ENCODE measurements at regions not wholly inside any gene's neighbourhood (a gene's known extent, or its start where the extent isn't known, plus 50 kb on each side); places are given as distances from the start of the nearest gene placed in this dataset.

DNA sequence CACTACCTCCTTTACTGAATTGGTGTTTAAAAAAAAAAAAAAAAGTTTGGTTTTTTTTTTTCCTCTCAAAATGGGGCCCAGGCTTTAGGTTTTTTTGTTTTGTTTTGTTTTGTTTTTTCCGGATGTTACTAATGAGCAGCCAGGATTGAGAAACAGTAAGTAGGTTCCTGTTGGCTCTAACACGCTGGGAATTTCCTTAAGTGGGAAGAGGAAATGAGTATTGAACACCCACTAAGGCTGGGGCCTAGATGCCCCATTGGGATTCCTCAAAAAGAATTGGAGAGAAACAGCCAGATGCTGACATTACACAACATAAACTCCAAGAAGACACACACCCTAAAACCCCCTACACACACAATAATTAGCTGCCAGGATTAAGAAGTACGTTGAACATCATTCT is 102.2 kb upstream of the NANOS1 start:
- no peak overlapping the region for H3K27ac ChIP-seq (ENCODE audit: low read depth in 1 of 2, low read length in 2 of 2)
- 71% methylated on average over 3 of the region's 3 CpGs for WGBS
- H3K4me3 ChIP-seq (ENCODE audit: low read depth in 1 of 3, low read length in 3 of 3): no peak overlapping the region
- H3K36me3 ChIP-seq (ENCODE audit: control insufficient read depth in 4 of 4, insufficient read depth in 3 of 4, low read depth in 1 of 4, low read length in 3 of 4): no peaks in the 10 kb centered on the region
- TF ChIP-seq GABPA (IDR thresholded peaks at IDR 0.05 in 1 of 2, conservative IDR thresholded peaks at IDR 0.05 in 1 of 2): no peak
- no peak for TF ChIP-seq EGR1 (IDR thresholded peaks at IDR 0.05; ENCODE audit: low read depth in 2 of 2)
- TF ChIP-seq SP1 (IDR thresholded peaks at IDR 0.05): no peak
- no peak for TF ChIP-seq REST (IDR thresholded peaks at IDR 0.05)
- no peak for DNase-seq (ENCODE audit: low spot score)
- H3K9me3 ChIP-seq (ENCODE audit: control insufficient read depth in 4 of 4, low read length in 3 of 4): peaks cover 0 to 6% (median 2%) of the 10 kb centered on the region in 4 donors
- H3K4me1 ChIP-seq (ENCODE audit: control insufficient read depth in 4 of 4, insufficient read depth in 4 of 4, low read length in 3 of 4): no peaks in the 10 kb centered on the region
- H3K9ac ChIP-seq (ENCODE audit: low read depth in 1 of 2, low read length in 2 of 2): no peak overlapping the region
- H3K27me3 ChIP-seq (ENCODE audit: control insufficient read depth in 4 of 4, insufficient read depth in 4 of 4, low read length in 3 of 4): peaks cover 0 to 2% (median 0%) of the 10 kb centered on the region in 4 donors

DNA sequence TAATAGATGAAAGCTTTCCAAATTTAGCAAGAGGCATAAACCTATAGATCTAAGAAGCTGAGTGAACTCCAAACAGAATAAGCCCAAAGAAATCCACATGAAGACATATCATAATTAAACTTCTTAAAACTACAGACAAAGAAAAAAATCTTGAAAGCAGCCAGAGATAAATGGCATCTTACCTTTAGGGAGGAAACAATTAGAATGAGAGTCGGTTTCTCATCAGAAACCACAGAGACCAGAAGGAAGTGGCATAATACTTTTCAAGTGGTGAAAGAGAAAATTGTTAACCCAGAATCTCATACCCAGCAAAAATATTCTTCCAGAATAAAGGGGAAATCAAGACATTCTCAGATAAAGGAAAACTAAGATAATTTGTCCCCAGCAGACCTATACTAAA is 98.9 kb upstream of the NANOS1 start:
- 67% methylated on average over 1 of the region's 1 CpG for WGBS
- peaks cover 0 to 2% (median 0%) of the 10 kb centered on the region in 4 donors for H3K27me3 ChIP-seq (ENCODE audit: control insufficient read depth in 4 of 4, insufficient read depth in 4 of 4, low read length in 3 of 4)

More for the DNA sequence above, 98.9 kb upstream of the NANOS1 start:
- Histone ChIP-seq H3K9me3 (ENCODE audit: control insufficient read depth in 4 of 4, low read length in 3 of 4) (peaks cover 0 to 13% (median 2%) of the 10 kb centered on the region in 4 donors), H3K4me1 (ENCODE audit: control insufficient read depth in 4 of 4, insufficient read depth in 4 of 4, low read length in 3 of 4) (no peaks in the 10 kb centered on the region), H3K36me3 (ENCODE audit: control insufficient read depth in 4 of 4, insufficient read depth in 3 of 4, low read depth in 1 of 4, low read length in 3 of 4) (no peaks in the 10 kb centered on the region), H3K27ac (ENCODE audit: low read depth in 1 of 2, low read length in 2 of 2) (no peak overlapping the region), H3K9ac (ENCODE audit: low read depth in 1 of 2, low read length in 2 of 2) (no peak overlapping the region), H3K4me3 (ENCODE audit: low read depth in 1 of 3, low read length in 3 of 3) (no peak overlapping the region)
- TF ChIP-seq YY1 (IDR thresholded peaks at IDR 0.05): no peak
- TF ChIP-seq NR2F2 (IDR thresholded peaks at IDR 0.05): no peak
- no peak for TF ChIP-seq REST (IDR thresholded peaks at IDR 0.05)
- TF ChIP-seq CTCF (IDR thresholded peaks at IDR 0.05; ENCODE audit: low read depth, low read length, missing input control): no peak
- TF ChIP-seq HNF4A (conservative IDR thresholded peaks at IDR 0.05): no peak
- no peak for TF ChIP-seq HNF4G (IDR thresholded peaks at IDR 0.05)
- no peak for TF ChIP-seq ZBTB33 (IDR thresholded peaks at IDR 0.05)
- TF ChIP-seq FOXA2 (IDR thresholded peaks at IDR 0.05): no peak
- no peak for TF ChIP-seq FOXA1 (IDR thresholded peaks at IDR 0.05)
- no peak for TF ChIP-seq RXRA (IDR thresholded peaks at IDR 0.05)
- DNase-seq (ENCODE audit: low spot score): no peak
